WTC11 (cell line): ENCODE measurements at regions not wholly inside any gene's neighbourhood (a gene's known extent, or its start where the extent isn't known, plus 50 kb on each side); places are given as distances from the start of the nearest gene placed in this dataset.
"Not testable (repeated sequence)": the region's sequence is repeated elsewhere in the genome, so short reads cannot be mapped to it uniquely, and the experiment has no call there.

Experiments used
- ATAC-seq: fragments of 200-7000 bp; cut with Tn5 transposase; 2 replicates; pipeline ENCODE4 v1.10.0; 2021; ENCODE audit warnings: mild to moderate bottlenecking, moderate library complexity
- CTCF ChIA-PET: fragments of 300-600 bp; sonication (Branson Sonifier 250); formaldehyde crosslinking; loops from one replicate; lab custom pipeline; 2021; ENCODE audit warnings: antibody characterized with exemption; lab: Charles Lee
- POLR2A ChIA-PET: fragments of 350-600 bp; sonication (Branson Sonifier 250); formaldehyde crosslinking; loops from one replicate; lab custom pipeline; 2021; ENCODE audit warnings: antibody characterized with exemption; lab: Charles Lee
- DNase-seq: peaks from one replicate; pipeline ENCODE4 v3.0.0; 2021; ENCODE audit warnings: low spot score
- H3K27ac Mint-ChIP-seq: 2 replicates; pipeline ENCODE4 v1.8.0; 2021; ENCODE audit warnings: mixed read lengths
- H3K27me3 Mint-ChIP-seq: 2 replicates; pipeline ENCODE4 v1.8.0; 2021; ENCODE audit warnings: low read depth, mild to moderate bottlenecking, moderate library complexity, mixed read lengths
- H3K36me3 Mint-ChIP-seq: 2 replicates; pipeline ENCODE4 v1.8.0; 2021; ENCODE audit warnings: mixed read lengths
- H3K4me1 Mint-ChIP-seq: 2 replicates; pipeline ENCODE4 v1.8.0; 2022; ENCODE audit warnings: mixed read lengths
- H3K4me3 Mint-ChIP-seq: 2 replicates; pipeline ENCODE4 v1.8.0; 2021; ENCODE audit warnings: mild to moderate bottlenecking, moderate library complexity, mixed read lengths
- H3K9me3 Mint-ChIP-seq: 2 replicates; pipeline ENCODE4 v1.8.0; 2021; ENCODE audit warnings: mixed read lengths
- CREB1 ChIP-seq: sonication (generic); formaldehyde crosslinking; IDR thresholded peaks from 2 replicates; pipeline ENCODE4 v1.8.0; 2023; ENCODE audit warnings: mild to moderate bottlenecking, missing genetic modification reagents
- ETV6 ChIP-seq: sonication (generic); formaldehyde crosslinking; IDR thresholded peaks from 2 replicates; pipeline ENCODE4 v1.8.1; 2022; ENCODE audit warnings: mild to moderate bottlenecking, missing genetic modification reagents
- FOXK1 ChIP-seq: sonication (generic); formaldehyde crosslinking; IDR thresholded peaks from 2 replicates; pipeline ENCODE4 v1.8.0; 2022; ENCODE audit warnings: mild to moderate bottlenecking, moderate library complexity, missing genetic modification reagents
- GRHL2 ChIP-seq: fragments of 250-450 bp; sonication (Bioruptor Pico); IDR thresholded peaks from 2 replicates; pipeline ENCODE4 v1.8.0; 2022; ENCODE audit warnings: mild to moderate bottlenecking, moderate library complexity; ENCODE audit not compliant: insufficient replicate concordance, severe bottlenecking
- MXD4 ChIP-seq: fragments of 250-450 bp; sonication (Bioruptor Pico); IDR thresholded peaks from 2 replicates; pipeline ENCODE4 v1.8.0; 2021; ENCODE audit warnings: mild to moderate bottlenecking, moderate library complexity, borderline replicate concordance
- MYBL2 ChIP-seq: sonication (generic); formaldehyde crosslinking; IDR thresholded peaks from 2 replicates; pipeline ENCODE4 v1.8.1; 2023; ENCODE audit warnings: mild to moderate bottlenecking, moderate library complexity, missing genetic modification reagents
- OVOL2 ChIP-seq: fragments of 250-450 bp; sonication (Bioruptor Pico); IDR thresholded peaks from 2 replicates; pipeline ENCODE4 v1.9.0; 2021; ENCODE audit warnings: mild to moderate bottlenecking, borderline replicate concordance
- RELA ChIP-seq: sonication (generic); formaldehyde crosslinking; IDR thresholded peaks from 2 replicates; pipeline ENCODE4 v1.8.1; 2022; ENCODE audit warnings: missing genetic modification reagents, mild to moderate bottlenecking, borderline replicate concordance
- RORB ChIP-seq: fragments of 250-450 bp; sonication (Bioruptor Pico); IDR thresholded peaks from 2 replicates; pipeline ENCODE4 v1.9.0; 2021; ENCODE audit warnings: mild to moderate bottlenecking
- SMAD4 ChIP-seq: sonication (generic); formaldehyde crosslinking; IDR thresholded peaks from 2 replicates; pipeline ENCODE4 v1.8.0; 2022; ENCODE audit warnings: mild to moderate bottlenecking, missing genetic modification reagents
- SP1 ChIP-seq: sonication (generic); formaldehyde crosslinking; conservative IDR thresholded peaks from 2 replicates; pipeline ENCODE4 v1.8.1; 2022; ENCODE audit warnings: missing genetic modification reagents
- TCF7 ChIP-seq: sonication (generic); formaldehyde crosslinking; IDR thresholded peaks from 2 replicates; pipeline ENCODE4 v1.8.0; 2022; ENCODE audit warnings: mild to moderate bottlenecking, low read depth, missing genetic modification reagents, moderate library complexity
- TEAD1 ChIP-seq: sonication (generic); formaldehyde crosslinking; IDR thresholded peaks from 2 replicates; pipeline ENCODE4 v1.8.0; 2022; ENCODE audit warnings: mild to moderate bottlenecking, missing genetic modification reagents
- TEAD4 ChIP-seq: sonication (generic); formaldehyde crosslinking; IDR thresholded peaks from 2 replicates; pipeline ENCODE4 v1.8.0; 2022; ENCODE audit warnings: mild to moderate bottlenecking, missing genetic modification reagents
- ZNF121 ChIP-seq: sonication (generic); formaldehyde crosslinking; IDR thresholded peaks from 2 replicates; pipeline ENCODE4 v1.8.0; 2023; ENCODE audit warnings: missing genetic modification reagents
- TF ChIP-seq, protein P1 (sequence below): fragments of 250-450 bp; sonication (Bioruptor Pico); IDR thresholded peaks from 2 replicates; pipeline ENCODE4 v1.8.0; 2021; ENCODE audit warnings: mild to moderate bottlenecking
- TF ChIP-seq, protein P2 (sequence below): sonication (generic); formaldehyde crosslinking; IDR thresholded peaks from 2 replicates; pipeline ENCODE4 v1.8.1; 2023; ENCODE audit warnings: mild to moderate bottlenecking, missing genetic modification reagents
- TF ChIP-seq, protein P3 (sequence below): sonication (generic); formaldehyde crosslinking; IDR thresholded peaks from 2 replicates; pipeline ENCODE4 v1.8.0; 2022; ENCODE audit warnings: mild to moderate bottlenecking, missing genetic modification reagents

DNA sequence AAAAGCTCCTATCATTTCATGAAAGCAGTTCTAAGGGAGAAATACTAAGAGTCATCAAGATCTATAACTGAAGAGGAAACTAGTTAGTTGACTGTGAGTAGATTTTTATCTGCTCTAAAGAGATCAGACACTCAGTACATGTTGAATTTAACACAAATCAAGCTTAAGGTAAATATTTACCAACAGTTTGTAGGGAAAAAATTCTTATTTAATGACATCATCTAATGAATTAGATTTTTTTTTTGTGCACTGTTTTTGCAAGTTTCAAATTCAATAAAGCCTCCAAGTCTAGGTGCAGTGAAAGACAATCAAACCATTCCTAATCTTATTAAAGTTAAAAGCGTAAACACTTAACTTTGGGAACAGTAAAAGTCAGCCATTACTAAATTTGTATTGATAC lies 93.0 kb upstream of the PRKD1 start:
- DNase-seq (no peak), ATAC-seq (no peak)
- Mint-ChIP-seq H3K4me1 (no peaks in the 10 kb centered on the region), H3K27ac (no peak overlapping the region), H3K36me3 (peaks cover 18% of the 10 kb centered on the region), H3K4me3 (no peak overlapping the region), H3K27me3 (no peaks in the 10 kb centered on the region; the same call in 1 of the 2 replicates), H3K9me3 (peaks cover 72% of the 10 kb centered on the region)
- POLR2A ChIA-PET: no interaction called here
- TF ChIP-seq, protein P1, sequence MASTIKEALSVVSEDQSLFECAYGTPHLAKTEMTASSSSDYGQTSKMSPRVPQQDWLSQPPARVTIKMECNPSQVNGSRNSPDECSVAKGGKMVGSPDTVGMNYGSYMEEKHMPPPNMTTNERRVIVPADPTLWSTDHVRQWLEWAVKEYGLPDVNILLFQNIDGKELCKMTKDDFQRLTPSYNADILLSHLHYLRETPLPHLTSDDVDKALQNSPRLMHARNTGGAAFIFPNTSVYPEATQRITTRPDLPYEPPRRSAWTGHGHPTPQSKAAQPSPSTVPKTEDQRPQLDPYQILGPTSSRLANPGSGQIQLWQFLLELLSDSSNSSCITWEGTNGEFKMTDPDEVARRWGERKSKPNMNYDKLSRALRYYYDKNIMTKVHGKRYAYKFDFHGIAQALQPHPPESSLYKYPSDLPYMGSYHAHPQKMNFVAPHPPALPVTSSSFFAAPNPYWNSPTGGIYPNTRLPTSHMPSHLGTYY: no peak
- TF ChIP-seq TEAD4 (CRISPR knock-in tag) (no peak), RORB (CRISPR knock-in tag) (no peak), RELA (no peak), OVOL2 (no peak), TEAD1 (no peak), GRHL2 (no peak), ZNF121 (CRISPR knock-in tag) (no peak), MXD4 (no peak)
- TF ChIP-seq, protein P2, sequence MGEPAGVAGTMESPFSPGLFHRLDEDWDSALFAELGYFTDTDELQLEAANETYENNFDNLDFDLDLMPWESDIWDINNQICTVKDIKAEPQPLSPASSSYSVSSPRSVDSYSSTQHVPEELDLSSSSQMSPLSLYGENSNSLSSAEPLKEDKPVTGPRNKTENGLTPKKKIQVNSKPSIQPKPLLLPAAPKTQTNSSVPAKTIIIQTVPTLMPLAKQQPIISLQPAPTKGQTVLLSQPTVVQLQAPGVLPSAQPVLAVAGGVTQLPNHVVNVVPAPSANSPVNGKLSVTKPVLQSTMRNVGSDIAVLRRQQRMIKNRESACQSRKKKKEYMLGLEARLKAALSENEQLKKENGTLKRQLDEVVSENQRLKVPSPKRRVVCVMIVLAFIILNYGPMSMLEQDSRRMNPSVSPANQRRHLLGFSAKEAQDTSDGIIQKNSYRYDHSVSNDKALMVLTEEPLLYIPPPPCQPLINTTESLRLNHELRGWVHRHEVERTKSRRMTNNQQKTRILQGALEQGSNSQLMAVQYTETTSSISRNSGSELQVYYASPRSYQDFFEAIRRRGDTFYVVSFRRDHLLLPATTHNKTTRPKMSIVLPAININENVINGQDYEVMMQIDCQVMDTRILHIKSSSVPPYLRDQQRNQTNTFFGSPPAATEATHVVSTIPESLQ (CRISPR knock-in tag): no peak
- CTCF ChIA-PET: no interaction called here

DNA sequence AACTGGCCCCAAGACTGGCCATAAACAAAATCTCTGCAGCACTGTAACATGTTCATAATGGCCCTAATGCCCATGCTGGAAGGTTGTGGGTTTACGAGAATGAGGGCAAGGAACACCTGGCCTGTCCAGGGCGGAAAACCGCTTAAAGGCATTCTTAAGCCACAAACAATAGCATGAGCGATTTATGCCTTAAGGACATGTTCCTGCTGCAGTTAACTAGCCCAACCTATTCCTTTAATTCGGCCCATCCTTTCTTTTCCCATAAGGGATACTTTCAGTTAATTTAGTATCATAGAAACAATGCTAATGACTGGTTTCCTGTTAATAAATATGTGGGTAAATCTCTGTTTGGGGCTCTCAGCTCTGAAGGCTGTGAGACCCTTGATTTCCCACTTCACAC lies 95.7 kb upstream of the PRKD1 start:
- H3K36me3 Mint-ChIP-seq: peaks cover 28% of the 10 kb centered on the region
- CTCF ChIA-PET, H3K4me1 Mint-ChIP-seq, H3K27me3 Mint-ChIP-seq, H3K27ac Mint-ChIP-seq, ATAC-seq, DNase-seq, H3K4me3 Mint-ChIP-seq, POLR2A ChIA-PET: not testable (repeated sequence)
- H3K9me3 Mint-ChIP-seq: peaks cover 86% of the 10 kb centered on the region

DNA sequence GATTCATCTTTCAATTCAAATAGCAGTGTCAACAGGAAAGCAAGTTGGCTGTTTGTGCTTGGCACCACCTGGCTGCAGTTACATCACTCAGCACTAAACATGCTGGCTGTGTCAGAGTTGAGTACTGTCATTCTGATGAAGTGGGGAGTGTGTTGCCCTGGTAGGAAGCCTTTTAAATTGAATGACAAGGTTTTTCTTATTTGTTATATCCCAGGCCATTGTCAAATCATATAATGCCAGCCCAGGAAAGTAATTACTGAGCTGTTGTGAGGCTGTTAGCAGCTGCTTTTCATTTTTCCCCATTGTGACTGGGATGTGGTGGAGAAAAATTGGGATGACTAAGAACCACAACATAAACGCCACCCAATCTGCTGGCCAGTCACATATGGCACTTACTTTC lies 106.5 kb upstream of the PRKD1 start:
- Mint-ChIP-seq H3K27ac (no peak overlapping the region), H3K4me3 (no peak overlapping the region), H3K36me3 (no peaks in the 10 kb centered on the region; the same call in 1 of the 2 replicates), H3K4me1 (peaks cover 23% of the 10 kb centered on the region), H3K27me3 (no peaks in the 10 kb centered on the region)
- CTCF ChIA-PET: no interaction called here
- ATAC-seq (peak; percentile 85), DNase-seq (no peak)
- POLR2A ChIA-PET: no interaction called here
- TF ChIP-seq OVOL2: no peak
- TF ChIP-seq SP1 (CRISPR knock-in tag): no peak
- TF ChIP-seq, protein P3, sequence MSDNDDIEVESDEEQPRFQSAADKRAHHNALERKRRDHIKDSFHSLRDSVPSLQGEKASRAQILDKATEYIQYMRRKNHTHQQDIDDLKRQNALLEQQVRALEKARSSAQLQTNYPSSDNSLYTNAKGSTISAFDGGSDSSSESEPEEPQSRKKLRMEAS (CRISPR knock-in tag): no peak
- no peak for TF ChIP-seq ETV6 (CRISPR knock-in tag)
- no peak for TF ChIP-seq SMAD4
- no peak for TF ChIP-seq MYBL2 (CRISPR knock-in tag)
- no peak for TF ChIP-seq FOXK1 (CRISPR knock-in tag)
- TF ChIP-seq TCF7 (CRISPR knock-in tag): no peak
- TF ChIP-seq, all 79 proteins: peak for 0
- H3K9me3 Mint-ChIP-seq: peaks cover 17% of the 10 kb centered on the region

DNA sequence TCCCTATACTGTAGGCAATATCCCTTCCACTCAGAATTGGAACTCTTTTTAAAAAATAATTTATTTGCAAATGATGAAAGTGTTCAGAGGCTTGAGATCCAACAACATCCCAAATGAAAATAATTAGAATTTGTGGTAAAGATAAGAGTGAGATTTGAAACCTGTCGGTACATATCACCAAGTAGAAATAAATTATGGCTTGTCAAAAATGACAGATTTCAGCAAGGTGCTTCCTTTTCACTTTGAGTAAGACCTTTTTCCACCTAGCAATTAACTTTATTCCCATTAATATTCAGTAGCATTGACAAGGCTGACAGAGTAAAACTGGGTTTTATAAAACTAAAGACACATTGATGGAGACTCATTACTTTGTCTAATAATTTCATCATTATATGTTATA lies 107.7 kb upstream of the PRKD1 start:
- DNase-seq (no peak), ATAC-seq (no peak)
- Mint-ChIP-seq H3K27me3 (no peaks in the 10 kb centered on the region), H3K27ac (no peak overlapping the region), H3K9me3 (peaks cover 12% of the 10 kb centered on the region), H3K36me3 (no peaks in the 10 kb centered on the region), H3K4me1 (peaks cover 23% of the 10 kb centered on the region), H3K4me3 (no peak overlapping the region)
- TF ChIP-seq CREB1: no peak
- ChIA-PET POLR2A (no interaction called here), CTCF (no interaction called here)
